ENCODE measurements at regions not wholly inside any gene's neighbourhood (a gene's known extent, or its start where the extent isn't known, plus 50 kb on each side); places are given as distances from the start of the nearest gene placed in this dataset.

- Histone ChIP-seq H3K4me3 (no peak overlapping the region), H3K27ac (no peak overlapping the region), H3K27me3 (no peaks in the 10 kb centered on the region), H3K4me1 (no peaks in the 10 kb centered on the region), H3K9me3 (no peaks in the 10 kb centered on the region), H3K36me3 (replicated peaks in 1 of 2; ENCODE audit: insufficient read depth in 1 of 2, low read depth in 2 of 2) (no peaks in the 10 kb centered on the region)
- WGBS, 2 donors: 27 to 38% methylated on average over 1 of the region's 1 CpG
- ATAC-seq (no peak), DNase-seq (no peak)
- TF ChIP-seq CTCF (IDR thresholded peaks at IDR 0.05) (no peak), POLR2A (IDR thresholded peaks at IDR 0.05) (no peak)
- intact Hi-C loops (cut with DNase I): no loop called here
These were observed 170.4 kb upstream of the KCNN2 start for GRCh38 chr5:114191441-114191840.

DNA sequence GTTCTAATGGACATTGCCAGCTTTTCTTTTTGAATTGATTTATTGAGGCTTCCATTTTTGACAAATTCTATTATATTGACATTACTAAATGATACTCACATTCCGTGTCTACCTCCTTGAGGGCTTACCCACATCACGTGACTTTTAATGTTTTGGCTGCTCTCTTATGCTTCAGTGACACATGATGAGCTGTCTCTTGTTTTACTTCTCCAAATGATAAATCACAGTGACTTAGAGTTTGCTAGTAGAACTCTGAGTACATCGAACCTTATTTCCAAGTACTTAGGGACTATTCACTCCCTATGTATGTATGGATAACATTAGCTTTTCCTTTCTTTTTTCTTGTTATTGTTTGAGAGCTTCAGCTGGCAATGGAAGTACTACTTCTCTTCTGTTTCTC is 169.8 kb upstream of the KCNN2 start:
- intact Hi-C loops (cut with DNase I): no loop called here

GRCh38 chr5:114201332-114201731 is 160.5 kb upstream of the KCNN2 start:
- Histone ChIP-seq H3K27me3 (no peaks in the 10 kb centered on the region), H3K4me1 (peaks cover 4% of the 10 kb centered on the region), H3K9me3 (no peaks in the 10 kb centered on the region), H3K4me3 (no peak overlapping the region), H3K36me3 (replicated peaks in 1 of 2; ENCODE audit: insufficient read depth in 1 of 2, low read depth in 2 of 2) (no peaks in the 10 kb centered on the region), H3K27ac (no peak overlapping the region)
- 67 to 100% methylated on average over 1 of the region's 1 CpG for WGBS, 2 donors
- DNase-seq (no peak), ATAC-seq (no peak)
- TF ChIP-seq POLR2A (IDR thresholded peaks at IDR 0.05) (no peak), CTCF (IDR thresholded peaks at IDR 0.05) (no peak)
- intact Hi-C loops (cut with DNase I): no loop called here

More for the DNA sequence above, 169.8 kb upstream of the KCNN2 start:
- Histone ChIP-seq H3K36me3 (replicated peaks in 1 of 2; ENCODE audit: insufficient read depth in 1 of 2, low read depth in 2 of 2) (no peaks in the 10 kb centered on the region), H3K9me3 (no peaks in the 10 kb centered on the region), H3K4me3 (no peak overlapping the region), H3K27me3 (no peaks in the 10 kb centered on the region), H3K27ac (no peak overlapping the region), H3K4me1 (no peaks in the 10 kb centered on the region)
- WGBS, 2 donors: 92 to 93% methylated on average over 3 of the region's 3 CpGs
- TF ChIP-seq POLR2A (IDR thresholded peaks at IDR 0.05) (no peak), CTCF (IDR thresholded peaks at IDR 0.05) (no peak)
- ATAC-seq (no peak), DNase-seq (no peak)

- no peak for TF ChIP-seq POLR2A (IDR thresholded peaks at IDR 0.05)
- TF ChIP-seq CTCF (IDR thresholded peaks at IDR 0.05): no peak
- WGBS, 2 donors: 71 to 84% methylated on average over 2 of the region's 2 CpGs
- H3K9me3 ChIP-seq: no peaks in the 10 kb centered on the region
- no peak for DNase-seq
- no peaks in the 10 kb centered on the region for H3K27me3 ChIP-seq
- no peak overlapping the region for H3K4me3 ChIP-seq
- H3K27ac ChIP-seq: no peak overlapping the region
- H3K36me3 ChIP-seq (replicated peaks in 1 of 2; ENCODE audit: insufficient read depth in 1 of 2, low read depth in 2 of 2): no peaks in the 10 kb centered on the region
- peaks cover 15% of the 10 kb centered on the region for H3K4me1 ChIP-seq
- no peak for ATAC-seq
- intact Hi-C loops (cut with DNase I): no loop called here
These were observed 156.9 kb upstream of the KCNN2 start for GRCh38 chr5:114204923-114205322.

DNA sequence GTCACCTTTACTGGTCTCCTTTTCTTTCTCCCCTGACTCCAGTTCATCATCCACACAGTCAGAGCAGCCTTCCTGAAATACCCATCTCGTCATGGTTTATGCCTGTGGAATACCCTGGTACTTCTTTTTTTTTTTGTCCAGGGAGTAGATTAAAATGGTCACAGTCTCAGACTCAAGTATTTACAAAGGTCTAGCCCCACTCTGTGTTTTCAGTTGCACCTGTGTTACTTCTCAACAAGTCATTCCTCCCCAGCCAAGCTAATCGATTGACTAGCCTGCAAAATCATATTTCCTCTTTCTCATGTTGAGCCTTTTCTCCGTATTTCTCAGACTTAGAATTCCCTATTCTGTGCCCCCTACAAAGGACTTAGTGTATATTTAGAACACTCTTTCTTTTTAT is 155.2 kb upstream of the KCNN2 start:
- TF ChIP-seq POLR2A (IDR thresholded peaks at IDR 0.05) (no peak), CTCF (IDR thresholded peaks at IDR 0.05) (peak in 1 of 7 experiments; percentile 8)
- H3K27ac ChIP-seq: peak overlapping the region in 2 of 4 donors; percentile 61 to 74
- peak; percentile 23 to 65 (median 42) for DNase-seq
- H3K36me3 ChIP-seq (replicated peaks in 1 of 2; ENCODE audit: insufficient read depth in 1 of 2, low read depth in 2 of 2): no peaks in the 10 kb centered on the region
- intact Hi-C loops (cut with DNase I): no loop called here
- H3K9me3 ChIP-seq: no peaks in the 10 kb centered on the region
- peak; percentile 92 for ATAC-seq
- H3K4me3 ChIP-seq: no peak overlapping the region
- H3K27me3 ChIP-seq: no peaks in the 10 kb centered on the region
- WGBS, 2 donors: 32 to 33% methylated on average over 3 of the region's 3 CpGs
- peaks cover 15% of the 10 kb centered on the region for H3K4me1 ChIP-seq
